ENCODE measurements at regions not wholly inside any gene's neighbourhood (a gene's known extent, or its start where the extent isn't known, plus 50 kb on each side); places are given as distances from the start of the nearest gene placed in this dataset.

DNA sequence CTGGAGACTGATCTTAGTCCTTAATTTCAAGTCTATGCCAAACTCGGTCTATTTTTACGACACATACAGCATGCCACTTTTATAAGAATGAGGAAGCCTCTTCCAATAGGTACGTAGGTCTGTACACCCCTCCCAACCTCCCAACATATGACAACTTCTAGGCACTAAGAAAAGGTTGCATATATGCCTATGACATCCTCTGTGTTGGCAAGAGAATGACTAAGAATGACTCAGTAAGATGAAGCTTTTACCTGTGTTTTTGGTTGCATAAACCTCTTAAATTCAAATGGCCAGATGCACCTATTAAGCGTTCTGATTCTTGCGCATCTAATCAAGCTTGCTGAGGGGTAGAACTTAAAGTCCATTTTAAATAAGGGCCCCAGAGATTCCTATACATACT is 586.4 kb upstream of the ZEB2 start:
- Mint-ChIP-seq H3K27ac (no peak overlapping the region), H3K36me3 (ENCODE audit: low read depth) (no peaks in the 10 kb centered on the region), H3K9me3 (no peaks in the 10 kb centered on the region), H3K4me3 (no peak overlapping the region), H3K4me1 (no peaks in the 10 kb centered on the region), H3K27me3 (no peaks in the 10 kb centered on the region)
- DNase-seq, result no peak
- intact Hi-C loops (cut with micrococcal nuclease), result no loop called here

DNA sequence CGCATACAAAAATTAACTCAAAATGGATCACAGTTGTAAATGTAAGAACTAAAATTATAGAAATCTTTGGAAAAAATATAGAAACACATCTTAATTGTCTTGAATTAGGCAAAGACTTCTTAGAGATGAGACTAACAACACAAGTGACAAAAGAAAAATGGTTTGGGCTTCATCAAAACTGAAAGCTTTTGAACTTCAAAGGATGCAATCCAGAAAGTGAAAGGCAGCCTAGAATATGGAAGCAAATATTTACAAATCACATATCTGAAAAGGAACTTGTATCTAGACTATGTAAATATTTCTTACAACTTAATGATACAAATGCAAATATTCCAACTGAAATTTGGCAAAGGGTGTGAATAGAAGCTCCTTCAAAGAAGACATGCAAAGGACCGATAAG is 582.8 kb upstream of the ZEB2 start:
- no peaks in the 10 kb centered on the region for H3K36me3 Mint-ChIP-seq (ENCODE audit: low read depth)
- no peaks in the 10 kb centered on the region for H3K4me1 Mint-ChIP-seq
- H3K4me3 Mint-ChIP-seq, result no peak overlapping the region
- no peaks in the 10 kb centered on the region for H3K27me3 Mint-ChIP-seq
- intact Hi-C loops (cut with micrococcal nuclease), result no loop called here
- no peaks in the 10 kb centered on the region for H3K9me3 Mint-ChIP-seq
- H3K27ac Mint-ChIP-seq, result no peak overlapping the region
- no peak for DNase-seq

- H3K36me3 Mint-ChIP-seq (ENCODE audit: low read depth), result no peaks in the 10 kb centered on the region
- H3K4me1 Mint-ChIP-seq, result no peaks in the 10 kb centered on the region
- intact Hi-C loops (cut with micrococcal nuclease), result no loop called here
- DNase-seq, result no peak
- H3K27me3 Mint-ChIP-seq, result no peaks in the 10 kb centered on the region
- H3K9me3 Mint-ChIP-seq, result peaks cover 3% of the 10 kb centered on the region
- no peak overlapping the region for H3K27ac Mint-ChIP-seq
- no peak overlapping the region for H3K4me3 Mint-ChIP-seq
These were observed 580.4 kb upstream of the ZEB2 start for GRCh38 chr2:145100301-145100700.

DNA sequence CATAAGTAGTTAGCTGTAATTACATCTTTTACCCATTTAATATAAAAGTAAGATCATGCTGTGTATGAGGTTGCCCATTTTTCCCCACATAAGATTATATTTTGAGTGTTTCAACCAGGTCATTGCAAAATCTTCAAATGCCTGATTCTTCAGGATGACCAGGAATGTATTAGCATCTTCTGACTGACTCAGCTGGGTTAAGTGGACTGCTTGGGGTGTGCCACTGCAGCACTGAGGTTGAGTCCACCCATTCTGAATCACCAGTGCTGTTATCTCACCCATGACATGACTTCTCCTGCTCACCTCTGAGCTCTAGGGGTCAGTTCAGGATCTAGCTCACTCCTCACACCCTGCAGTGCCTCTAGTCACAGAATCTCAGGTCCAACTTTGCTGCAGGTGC is 576.7 kb upstream of the ZEB2 start:
- no peak overlapping the region for H3K27ac Mint-ChIP-seq
- intact Hi-C loops (cut with micrococcal nuclease), result no loop called here

GRCh38 chr2:145095641-145096435 is 575.9 kb upstream of the ZEB2 start:
- H3K4me3 Mint-ChIP-seq, result no peak overlapping the region
- intact Hi-C loops (cut with micrococcal nuclease), result no loop called here
- DNase-seq, result no peak
- no peaks in the 10 kb centered on the region for H3K4me1 Mint-ChIP-seq
- peaks cover 3% of the 10 kb centered on the region for H3K9me3 Mint-ChIP-seq
- no peak overlapping the region for H3K27ac Mint-ChIP-seq
- H3K36me3 Mint-ChIP-seq (ENCODE audit: low read depth), result no peaks in the 10 kb centered on the region
- H3K27me3 Mint-ChIP-seq, result no peaks in the 10 kb centered on the region

More for the DNA sequence above, 576.7 kb upstream of the ZEB2 start:
- Mint-ChIP-seq H3K27me3 (no peaks in the 10 kb centered on the region), H3K9me3 (peaks cover 3% of the 10 kb centered on the region), H3K4me1 (no peaks in the 10 kb centered on the region), H3K36me3 (ENCODE audit: low read depth) (no peaks in the 10 kb centered on the region), H3K4me3 (no peak overlapping the region)
- DNase-seq, result no peak

GRCh38 chr2:145094370-145094769 is 574.5 kb upstream of the ZEB2 start:
- Mint-ChIP-seq H3K9me3 (peaks cover 3% of the 10 kb centered on the region), H3K27me3 (no peaks in the 10 kb centered on the region), H3K4me1 (no peaks in the 10 kb centered on the region), H3K36me3 (ENCODE audit: low read depth) (no peaks in the 10 kb centered on the region), H3K4me3 (no peak overlapping the region), H3K27ac (no peak overlapping the region)
- DNase-seq, result no peak
- intact Hi-C loops (cut with micrococcal nuclease), result no loop called here

GRCh38 chr2:145091967-145092366 is 572.0 kb upstream of the ZEB2 start:
- H3K4me3 Mint-ChIP-seq, result no peak overlapping the region
- no peaks in the 10 kb centered on the region for H3K27me3 Mint-ChIP-seq
- intact Hi-C loops (cut with micrococcal nuclease), result no loop called here
- DNase-seq, result no peak
- no peaks in the 10 kb centered on the region for H3K36me3 Mint-ChIP-seq (ENCODE audit: low read depth)
- H3K4me1 Mint-ChIP-seq, result no peaks in the 10 kb centered on the region
- H3K27ac Mint-ChIP-seq, result no peak overlapping the region
- peaks cover under 1% of the 10 kb centered on the region for H3K9me3 Mint-ChIP-seq

GRCh38 chr2:145090841-145091761 is 571.2 kb upstream of the ZEB2 start:
- Mint-ChIP-seq H3K9me3 (no peaks in the 10 kb centered on the region), H3K27me3 (no peaks in the 10 kb centered on the region), H3K4me1 (no peaks in the 10 kb centered on the region), H3K27ac (no peak overlapping the region), H3K4me3 (no peak overlapping the region), H3K36me3 (ENCODE audit: low read depth) (no peaks in the 10 kb centered on the region)
- intact Hi-C loops (cut with micrococcal nuclease), result no loop called here
- DNase-seq, result no peak

- Mint-ChIP-seq H3K27me3 (no peaks in the 10 kb centered on the region), H3K36me3 (ENCODE audit: low read depth) (no peaks in the 10 kb centered on the region), H3K4me3 (no peak overlapping the region), H3K4me1 (no peaks in the 10 kb centered on the region), H3K27ac (no peak overlapping the region), H3K9me3 (no peaks in the 10 kb centered on the region)
- DNase-seq, result no peak
- intact Hi-C loops (cut with micrococcal nuclease), result no loop called here
These were observed 568.8 kb upstream of the ZEB2 start for GRCh38 chr2:145088756-145089155.

- Mint-ChIP-seq H3K4me1 (no peaks in the 10 kb centered on the region), H3K36me3 (ENCODE audit: low read depth) (no peaks in the 10 kb centered on the region), H3K27ac (no peak overlapping the region), H3K27me3 (no peaks in the 10 kb centered on the region), H3K9me3 (no peaks in the 10 kb centered on the region), H3K4me3 (no peak overlapping the region)
- intact Hi-C loops (cut with micrococcal nuclease), result no loop called here
- no peak for DNase-seq
These were observed 567.0 kb upstream of the ZEB2 start for GRCh38 chr2:145086910-145087309.

DNA sequence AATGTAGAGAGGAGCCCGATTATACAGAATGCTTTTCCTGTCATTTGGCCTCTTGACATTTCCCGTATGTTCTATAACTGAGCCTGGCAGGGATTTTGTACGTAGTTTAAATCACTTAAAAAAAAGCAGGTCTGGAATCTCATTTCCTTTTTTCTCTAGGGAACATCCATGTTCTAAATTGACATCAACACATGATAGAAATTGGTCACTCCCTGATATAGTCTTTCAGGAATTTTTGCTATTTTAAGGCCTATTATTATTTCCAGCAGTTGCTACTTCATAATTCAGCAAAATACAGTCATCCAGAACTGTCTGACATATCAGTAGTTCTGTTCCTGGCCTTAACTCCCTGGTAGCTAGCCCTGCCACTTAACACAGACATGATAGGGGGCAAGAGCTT is 565.7 kb upstream of the ZEB2 start:
- Mint-ChIP-seq H3K9me3 (no peaks in the 10 kb centered on the region), H3K27me3 (no peaks in the 10 kb centered on the region), H3K4me1 (no peaks in the 10 kb centered on the region), H3K27ac (no peak overlapping the region), H3K36me3 (ENCODE audit: low read depth) (no peaks in the 10 kb centered on the region), H3K4me3 (no peak overlapping the region)
- no peak for DNase-seq
- intact Hi-C loops (cut with micrococcal nuclease), result no loop called here

DNA sequence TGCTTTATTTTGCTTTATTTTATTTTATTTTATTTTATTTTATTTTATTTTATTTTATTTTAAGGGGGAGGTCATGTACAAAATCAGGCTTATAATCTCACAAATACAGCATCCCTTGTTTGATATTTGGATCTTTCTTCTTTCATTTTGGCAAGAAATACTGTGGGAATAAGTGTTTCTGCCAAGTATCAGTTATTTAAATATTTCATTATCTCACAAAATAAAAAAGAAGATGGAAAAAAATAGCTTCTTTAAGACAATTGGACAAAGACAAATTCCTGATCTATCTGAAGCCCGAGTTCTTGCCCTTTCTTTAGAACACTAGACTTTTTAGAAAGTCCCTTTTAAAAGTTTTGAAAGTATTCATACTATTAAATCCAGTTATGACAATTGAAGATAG is 560.5 kb upstream of the ZEB2 start:
- Mint-ChIP-seq H3K27ac (no peak overlapping the region), H3K4me3 (no peak overlapping the region), H3K9me3 (no peaks in the 10 kb centered on the region), H3K4me1 (no peaks in the 10 kb centered on the region), H3K36me3 (ENCODE audit: low read depth) (no peaks in the 10 kb centered on the region), H3K27me3 (no peaks in the 10 kb centered on the region)
- DNase-seq, result no peak
- intact Hi-C loops (cut with micrococcal nuclease), result no loop called here

GRCh38 chr2:145079641-145080040 is 559.7 kb upstream of the ZEB2 start:
- Mint-ChIP-seq H3K4me1 (no peaks in the 10 kb centered on the region), H3K4me3 (no peak overlapping the region), H3K27me3 (no peaks in the 10 kb centered on the region), H3K36me3 (ENCODE audit: low read depth) (no peaks in the 10 kb centered on the region), H3K9me3 (no peaks in the 10 kb centered on the region), H3K27ac (no peak overlapping the region)
- DNase-seq, result no peak
- intact Hi-C loops (cut with micrococcal nuclease), result no loop called here

- intact Hi-C loops (cut with micrococcal nuclease), result no loop called here
- DNase-seq, result no peak
- Mint-ChIP-seq H3K27me3 (no peaks in the 10 kb centered on the region), H3K36me3 (ENCODE audit: low read depth) (no peaks in the 10 kb centered on the region), H3K27ac (no peak overlapping the region), H3K4me3 (no peak overlapping the region), H3K9me3 (no peaks in the 10 kb centered on the region), H3K4me1 (no peaks in the 10 kb centered on the region)
These were observed 559.0 kb upstream of the ZEB2 start for GRCh38 chr2:145078923-145079322.
